HepG2 (cell line): ENCODE measurements at regions not wholly inside any gene's neighbourhood (a gene's known extent, or its start where the extent isn't known, plus 50 kb on each side); places are given as distances from the start of the nearest gene placed in this dataset.

ENCODE experiments used
- ATAC-seq: fragments of 200-7000 bp; cut with Tn5 transposase; 3 replicates; pipeline ENCODE4 v1.9.1; 2020; ENCODE audit warnings: mild to moderate bottlenecking, moderate library complexity
- BruUV-seq: library from RNA; stranded (reverse); fragments of 400-500 nt; replicated peaks from 2 replicates; lab custom pipeline; 2021; lab: Mats Ljungman, UMichigan
- CTCF ChIA-PET: fragments of 300-600 bp; formaldehyde crosslinking; extraction: SDS; loops from one replicate; lab custom pipeline; 2021; ENCODE audit warnings: low total read pairs, inconsistent platforms, low intra/inter-chr PET ratio; lab: Yijun Ruan, JAX
- POLR2A ChIA-PET: fragments of 350-600 bp; sonication (Branson Sonifier 250); formaldehyde crosslinking; loops from one replicate; lab custom pipeline; 2020; ENCODE audit warnings: antibody characterized with exemption, inconsistent platforms; lab: Yijun Ruan, JAX
- DNase-seq: peaks from one replicate; pipeline ENCODE4 v3.0.0-alpha.2; 2015; ENCODE audit warnings: low spot score
- FAIRE-seq: peaks from 3 replicates; lab custom pipeline; 2011; peaks lifted over from hg19 to GRCh38; lab: Jason Lieb, UNC
- H2AFZ ChIP-seq: one replicate; pipeline ENCODE4 v1.6.1; 2011; ENCODE audit warnings: low read length, inconsistent platforms
- H3K27ac ChIP-seq: fragments of 300-600 bp; 3 replicates; pipeline ENCODE4 v1.8.0; 2011; ENCODE audit warnings: mixed run types, mild to moderate bottlenecking, mixed read lengths, low read length, inconsistent platforms; ENCODE audit not compliant: insufficient read depth; ENCODE audit errors: extremely low read length
- H3K27me3 ChIP-seq, 2 experiments: fragments of 200-600 bp in 1 of 2; 2 replicates in 1 of 2; 3 replicates in 1 of 2; pipeline versions ENCODE4 v1.6.0 to v1.8.0; 2011; ENCODE audit warnings: low read length in 2 of 2, mild to moderate bottlenecking in 2 of 2, moderate library complexity in 2 of 2, inconsistent platforms in 1 of 2; ENCODE audit not compliant: insufficient read depth in 2 of 2, control insufficient read depth in 1 of 2
- H3K36me3 ChIP-seq, 2 experiments: fragments of 200-600 bp in 1 of 2; replicated peaks in 1 of 2; 2 replicates in 1 of 2; 3 replicates in 1 of 2; pipeline versions ENCODE4 v1.5.1 to v1.8.0; 2011; ENCODE audit warnings: low read length in 2 of 2, inconsistent platforms in 1 of 2; ENCODE audit not compliant: insufficient read depth in 2 of 2, control insufficient read depth in 1 of 2
- H3K4me1 ChIP-seq: 2 replicates; pipeline ENCODE4 v1.5.1; 2012; ENCODE audit warnings: low read length, inconsistent platforms; ENCODE audit not compliant: insufficient read depth
- H3K4me2 ChIP-seq: 2 replicates; pipeline ENCODE4 v1.6.0; 2011; ENCODE audit warnings: low read depth, low read length, inconsistent platforms
- H3K4me3 ChIP-seq, 3 experiments: fragments of 200-600 bp in 1 of 3; sonication (generic), shearing (Covaris generic) in 1 of 3; replicated peaks in 1 of 3; 2 replicates each; pipeline ENCODE4 v1.5.1; 2011 to 2016; ENCODE audit warnings: low read length in 3 of 3, inconsistent platforms in 2 of 3, low read depth in 2 of 3, mild to moderate bottlenecking in 2 of 3, control low read depth in 1 of 3, mixed read lengths in 1 of 3; ENCODE audit not compliant: insufficient read depth in 1 of 3
- H3K79me2 ChIP-seq: one replicate; pipeline ENCODE4 v1.6.1; 2011; ENCODE audit warnings: low read length, inconsistent platforms; ENCODE audit not compliant: insufficient read depth
- H3K9ac ChIP-seq: 2 replicates; pipeline ENCODE4 v1.6.0; 2011; ENCODE audit warnings: mild to moderate bottlenecking, low read depth, low read length, inconsistent platforms; ENCODE audit not compliant: insufficient read depth
- H3K9me3 ChIP-seq: 2 replicates; pipeline ENCODE4 v1.5.1; 2012; ENCODE audit warnings: mild to moderate bottlenecking, low read length
- H4K20me1 ChIP-seq: 2 replicates; pipeline ENCODE4 v1.6.0; 2011; ENCODE audit warnings: inconsistent platforms, mild to moderate bottlenecking, low read length, moderate library complexity; ENCODE audit not compliant: insufficient read depth
- MAFG ChIP-seq: sonication (generic); formaldehyde crosslinking; IDR thresholded peaks from 2 replicates; pipeline ENCODE4 v1.5.1; 2020; ENCODE audit warnings: mild to moderate bottlenecking, missing genetic modification reagents
- MIXL1 ChIP-seq: IDR thresholded peaks from 2 replicates; pipeline ENCODE4 v1.6.1; 2016
- ZBTB2 ChIP-seq: sonication (generic); formaldehyde crosslinking; IDR thresholded peaks from 2 replicates; pipeline ENCODE4 v1.8.0; 2022; ENCODE audit warnings: low read depth, missing genetic modification reagents
- ZBTB43 ChIP-seq: sonication (generic); formaldehyde crosslinking; conservative IDR thresholded peaks from 2 replicates; pipeline ENCODE4 v1.4.0; 2020; ENCODE audit warnings: missing genetic modification reagents
- ZNF558 ChIP-seq: sonication (generic); formaldehyde crosslinking; IDR thresholded peaks from 2 replicates; pipeline ENCODE4 v1.9.0; 2022; ENCODE audit warnings: mild to moderate bottlenecking, missing genetic modification reagents, borderline replicate concordance
- ZNF703 ChIP-seq: sonication (generic); formaldehyde crosslinking; IDR thresholded peaks from 2 replicates; pipeline ENCODE4 v1.5.1; 2020; ENCODE audit warnings: missing genetic modification reagents, mild to moderate bottlenecking, moderate library complexity, borderline replicate concordance
- WGBS: methylation state at CpG from one replicate; pipeline ENCODE4 v1.1.6; 2017; ENCODE audit warnings: low lambda C conversion rate; 5-methylcytosine and 5-hydroxymethylcytosine counted together
- in situ Hi-C: cut with HindIII; loops from 2 replicates; pipeline ENCODE4 v1.10.0; 2017; ENCODE audit warnings: low pct_unique_long_range_greater_than_20kb; ENCODE audit not compliant: extremely low pct_ligation_motif_present
- intact Hi-C: fragments of 100-400 bp; cut with micrococcal nuclease; formaldehyde crosslinking; loops from one replicate; pipeline ENCODE4 v1.10.0; 2022; ENCODE audit not compliant: unreplicated experiment
- TF ChIP-seq, protein P1 (sequence below): sonication (generic); formaldehyde crosslinking; IDR thresholded peaks from 2 replicates; pipeline ENCODE4 v1.4.0; 2020; ENCODE audit warnings: missing genetic modification reagents, low read depth, mild to moderate bottlenecking, borderline replicate concordance
- TF ChIP-seq, protein P2 (sequence below), 2 experiments: sonication (generic) in 1 of 2; formaldehyde crosslinking in 1 of 2; IDR thresholded peaks; 2 replicates each; pipeline versions ENCODE4 v1.4.0 to v1.6.1; 2016 to 2020; ENCODE audit warnings: borderline replicate concordance in 1 of 2, low read depth in 1 of 2, mild to moderate bottlenecking in 1 of 2, missing genetic modification reagents in 1 of 2
- TF ChIP-seq, protein P3 (sequence below): sonication (generic); formaldehyde crosslinking; IDR thresholded peaks from 2 replicates; pipeline ENCODE4 v1.5.1; 2020; ENCODE audit warnings: missing genetic modification reagents, mild to moderate bottlenecking, borderline replicate concordance
- TF ChIP-seq, protein P4 (sequence below): IDR thresholded peaks from 2 replicates; pipeline ENCODE4 v1.4.0; 2020; ENCODE audit warnings: mild to moderate bottlenecking, missing genetic modification reagents

- H3K36me3 ChIP-seq = no peaks in the 10 kb centered on the region
- no peak for DNase-seq
- BruUV-seq = no TSS peak
- no peaks in the 10 kb centered on the region for H3K27me3 ChIP-seq
- H3K79me2 ChIP-seq = no peaks in the 10 kb centered on the region
- H3K27ac ChIP-seq = no peak overlapping the region
- POLR2A ChIA-PET = no interaction called here
- TF ChIP-seq MIXL1 (CRISPR knock-in tag) (no peak), ZNF703 (CRISPR knock-in tag) (no peak), ZNF558 (CRISPR knock-in tag) (no peak), ZBTB43 (no peak), MAFG (CRISPR knock-in tag) (no peak), ZBTB2 (CRISPR knock-in tag) (no peak)
- TF ChIP-seq, protein P1, sequence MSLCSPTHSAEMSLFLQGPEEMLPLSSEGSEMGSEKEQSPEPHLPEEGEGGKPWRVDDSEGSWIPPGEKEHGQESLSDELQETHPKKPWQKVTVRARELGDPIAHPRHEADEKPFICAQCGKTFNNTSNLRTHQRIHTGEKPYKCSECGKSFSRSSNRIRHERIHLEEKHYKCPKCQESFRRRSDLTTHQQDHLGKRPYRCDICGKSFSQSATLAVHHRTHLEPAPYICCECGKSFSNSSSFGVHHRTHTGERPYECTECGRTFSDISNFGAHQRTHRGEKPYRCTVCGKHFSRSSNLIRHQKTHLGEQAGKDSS (CRISPR knock-in tag) = no peak
- TF ChIP-seq, protein P2, sequence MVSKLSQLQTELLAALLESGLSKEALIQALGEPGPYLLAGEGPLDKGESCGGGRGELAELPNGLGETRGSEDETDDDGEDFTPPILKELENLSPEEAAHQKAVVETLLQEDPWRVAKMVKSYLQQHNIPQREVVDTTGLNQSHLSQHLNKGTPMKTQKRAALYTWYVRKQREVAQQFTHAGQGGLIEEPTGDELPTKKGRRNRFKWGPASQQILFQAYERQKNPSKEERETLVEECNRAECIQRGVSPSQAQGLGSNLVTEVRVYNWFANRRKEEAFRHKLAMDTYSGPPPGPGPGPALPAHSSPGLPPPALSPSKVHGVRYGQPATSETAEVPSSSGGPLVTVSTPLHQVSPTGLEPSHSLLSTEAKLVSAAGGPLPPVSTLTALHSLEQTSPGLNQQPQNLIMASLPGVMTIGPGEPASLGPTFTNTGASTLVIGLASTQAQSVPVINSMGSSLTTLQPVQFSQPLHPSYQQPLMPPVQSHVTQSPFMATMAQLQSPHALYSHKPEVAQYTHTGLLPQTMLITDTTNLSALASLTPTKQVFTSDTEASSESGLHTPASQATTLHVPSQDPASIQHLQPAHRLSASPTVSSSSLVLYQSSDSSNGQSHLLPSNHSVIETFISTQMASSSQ (IDR thresholded peaks at IDR 0.05; ENCODE audit: low read depth) = no peak
- TF ChIP-seq, protein P2 (CRISPR knock-in tag; IDR thresholded peaks at IDR 0.05; ENCODE audit: borderline replicate concordance) = no peak
- TF ChIP-seq, protein P3, sequence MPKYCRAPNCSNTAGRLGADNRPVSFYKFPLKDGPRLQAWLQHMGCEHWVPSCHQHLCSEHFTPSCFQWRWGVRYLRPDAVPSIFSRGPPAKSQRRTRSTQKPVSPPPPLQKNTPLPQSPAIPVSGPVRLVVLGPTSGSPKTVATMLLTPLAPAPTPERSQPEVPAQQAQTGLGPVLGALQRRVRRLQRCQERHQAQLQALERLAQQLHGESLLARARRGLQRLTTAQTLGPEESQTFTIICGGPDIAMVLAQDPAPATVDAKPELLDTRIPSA (CRISPR knock-in tag) = no peak
- TF ChIP-seq, protein P4, sequence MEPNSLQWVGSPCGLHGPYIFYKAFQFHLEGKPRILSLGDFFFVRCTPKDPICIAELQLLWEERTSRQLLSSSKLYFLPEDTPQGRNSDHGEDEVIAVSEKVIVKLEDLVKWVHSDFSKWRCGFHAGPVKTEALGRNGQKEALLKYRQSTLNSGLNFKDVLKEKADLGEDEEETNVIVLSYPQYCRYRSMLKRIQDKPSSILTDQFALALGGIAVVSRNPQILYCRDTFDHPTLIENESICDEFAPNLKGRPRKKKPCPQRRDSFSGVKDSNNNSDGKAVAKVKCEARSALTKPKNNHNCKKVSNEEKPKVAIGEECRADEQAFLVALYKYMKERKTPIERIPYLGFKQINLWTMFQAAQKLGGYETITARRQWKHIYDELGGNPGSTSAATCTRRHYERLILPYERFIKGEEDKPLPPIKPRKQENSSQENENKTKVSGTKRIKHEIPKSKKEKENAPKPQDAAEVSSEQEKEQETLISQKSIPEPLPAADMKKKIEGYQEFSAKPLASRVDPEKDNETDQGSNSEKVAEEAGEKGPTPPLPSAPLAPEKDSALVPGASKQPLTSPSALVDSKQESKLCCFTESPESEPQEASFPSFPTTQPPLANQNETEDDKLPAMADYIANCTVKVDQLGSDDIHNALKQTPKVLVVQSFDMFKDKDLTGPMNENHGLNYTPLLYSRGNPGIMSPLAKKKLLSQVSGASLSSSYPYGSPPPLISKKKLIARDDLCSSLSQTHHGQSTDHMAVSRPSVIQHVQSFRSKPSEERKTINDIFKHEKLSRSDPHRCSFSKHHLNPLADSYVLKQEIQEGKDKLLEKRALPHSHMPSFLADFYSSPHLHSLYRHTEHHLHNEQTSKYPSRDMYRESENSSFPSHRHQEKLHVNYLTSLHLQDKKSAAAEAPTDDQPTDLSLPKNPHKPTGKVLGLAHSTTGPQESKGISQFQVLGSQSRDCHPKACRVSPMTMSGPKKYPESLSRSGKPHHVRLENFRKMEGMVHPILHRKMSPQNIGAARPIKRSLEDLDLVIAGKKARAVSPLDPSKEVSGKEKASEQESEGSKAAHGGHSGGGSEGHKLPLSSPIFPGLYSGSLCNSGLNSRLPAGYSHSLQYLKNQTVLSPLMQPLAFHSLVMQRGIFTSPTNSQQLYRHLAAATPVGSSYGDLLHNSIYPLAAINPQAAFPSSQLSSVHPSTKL (CRISPR knock-in tag) = no peak
- H3K9ac ChIP-seq = no peak overlapping the region
- H3K9me3 ChIP-seq = peaks cover 48% of the 10 kb centered on the region
- H2AFZ ChIP-seq = no peak overlapping the region
- CTCF ChIA-PET = no interaction called here
- H3K4me1 ChIP-seq = no peaks in the 10 kb centered on the region
- ATAC-seq = no peak
- no peak for FAIRE-seq
- H3K4me3 ChIP-seq = no peak overlapping the region
- 82% methylated on average over 28 of the region's 36 CpGs for WGBS
- in situ Hi-C loops = no loop called here
- no peak overlapping the region for H3K4me2 ChIP-seq
- intact Hi-C loops = no loop called here
- no peaks in the 10 kb centered on the region for H4K20me1 ChIP-seq
These were observed 67.2 kb upstream of the ZNF527 start for GRCh38 chr19:37303591-37304171.
